ENCODE measurements at regions not wholly inside any gene's neighbourhood (a gene's known extent, or its start where the extent isn't known, plus 50 kb on each side); places are given as distances from the start of the nearest gene placed in this dataset.

- H3K36me3 ChIP-seq (ENCODE audit: control insufficient read depth, insufficient read depth, low read length), result no peaks in the 10 kb centered on the region
- no peaks in the 10 kb centered on the region for H3K4me1 ChIP-seq (ENCODE audit: control insufficient read depth, insufficient read depth, low read length)
These were observed 191.4 kb upstream of the LRIG1 start for GRCh38 chr3:66692042-66692765.

DNA sequence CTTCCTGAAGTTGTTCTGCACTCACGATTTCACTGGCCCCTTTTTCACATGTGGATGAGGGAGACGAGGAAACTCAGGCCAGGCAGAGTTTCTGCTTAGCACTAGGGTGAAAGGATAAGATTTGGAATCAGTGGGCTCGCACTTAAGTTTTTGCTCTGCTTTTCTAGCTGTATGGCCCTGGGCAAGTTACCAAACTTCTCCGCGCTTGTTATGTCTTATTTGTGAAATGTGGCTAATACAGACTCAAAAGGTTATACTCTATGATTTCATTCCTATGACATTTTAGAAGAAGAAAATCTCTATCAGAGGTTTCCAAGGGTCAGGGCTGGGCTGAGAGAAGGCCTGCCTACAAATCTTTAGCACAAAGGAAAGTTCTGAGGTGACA, 191.9 kb upstream of the LRIG1 start:
- no peak overlapping the region for H3K9ac ChIP-seq (ENCODE audit: low read depth, low read length)
- H3K27me3 ChIP-seq (ENCODE audit: control insufficient read depth, insufficient read depth, low read length), result no peaks in the 10 kb centered on the region
- H3K4me1 ChIP-seq (ENCODE audit: control insufficient read depth, insufficient read depth, low read length), result no peaks in the 10 kb centered on the region
- no peak overlapping the region for H3K27ac ChIP-seq (ENCODE audit: low read depth, low read length)
- H3K4me3 ChIP-seq (ENCODE audit: low read depth, low read length), result no peak overlapping the region
- H3K9me3 ChIP-seq (ENCODE audit: control insufficient read depth, insufficient read depth, low read length), result no peaks in the 10 kb centered on the region
- no peaks in the 10 kb centered on the region for H3K36me3 ChIP-seq (ENCODE audit: control insufficient read depth, insufficient read depth, low read length)

More at GRCh38 chr3:66692042-66692765, 191.4 kb upstream of the LRIG1 start:
- H3K27me3 ChIP-seq (ENCODE audit: control insufficient read depth, insufficient read depth, low read length), result no peaks in the 10 kb centered on the region
- H3K4me3 ChIP-seq (ENCODE audit: low read depth, low read length), result no peak overlapping the region
- no peak overlapping the region for H3K27ac ChIP-seq (ENCODE audit: low read depth, low read length)
- no peaks in the 10 kb centered on the region for H3K9me3 ChIP-seq (ENCODE audit: control insufficient read depth, insufficient read depth, low read length)
- no peak overlapping the region for H3K9ac ChIP-seq (ENCODE audit: low read depth, low read length)

DNA sequence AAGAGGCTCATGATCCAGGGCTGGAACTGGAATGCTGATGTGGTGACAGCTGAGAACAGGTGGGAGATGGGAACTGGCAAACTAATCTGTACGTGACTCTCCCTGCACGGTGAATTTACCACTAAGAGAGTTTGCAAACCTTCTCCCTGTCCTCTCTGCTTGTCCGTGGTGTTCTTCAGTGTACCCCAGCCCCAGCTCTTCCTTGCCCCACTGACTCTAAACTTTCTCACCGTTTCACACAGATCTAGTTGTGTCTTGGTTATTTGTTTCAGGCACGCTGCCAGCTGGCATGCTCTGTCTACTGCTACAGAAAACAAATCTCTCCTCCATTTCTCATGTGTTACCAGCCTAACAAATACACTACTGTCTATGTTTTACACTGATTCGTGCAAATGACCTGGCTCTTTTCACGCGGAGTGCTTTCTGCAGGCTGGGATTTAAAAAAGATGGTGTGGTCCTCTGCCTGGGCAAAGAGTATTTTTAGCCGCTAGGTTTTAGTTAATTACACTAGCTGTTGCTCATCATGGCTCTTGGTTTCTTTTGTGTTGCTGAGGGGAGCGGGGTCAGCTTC, 192.7 kb upstream of the LRIG1 start:
- H3K27me3 ChIP-seq (ENCODE audit: control insufficient read depth, insufficient read depth, low read length), result no peaks in the 10 kb centered on the region
- H3K4me3 ChIP-seq (ENCODE audit: low read depth, low read length), result no peak overlapping the region
- no peak overlapping the region for H3K9ac ChIP-seq (ENCODE audit: low read depth, low read length)
- H3K9me3 ChIP-seq (ENCODE audit: control insufficient read depth, insufficient read depth, low read length), result no peaks in the 10 kb centered on the region
- H3K27ac ChIP-seq (ENCODE audit: low read depth, low read length), result no peak overlapping the region
- no peaks in the 10 kb centered on the region for H3K36me3 ChIP-seq (ENCODE audit: control insufficient read depth, insufficient read depth, low read length)
- H3K4me1 ChIP-seq (ENCODE audit: control insufficient read depth, insufficient read depth, low read length), result no peaks in the 10 kb centered on the region

- H3K4me1 ChIP-seq (ENCODE audit: control insufficient read depth, insufficient read depth, low read length), result no peaks in the 10 kb centered on the region
- no peak overlapping the region for H3K4me3 ChIP-seq (ENCODE audit: low read depth, low read length)
- no peaks in the 10 kb centered on the region for H3K9me3 ChIP-seq (ENCODE audit: control insufficient read depth, insufficient read depth, low read length)
- no peak overlapping the region for H3K27ac ChIP-seq (ENCODE audit: low read depth, low read length)
- H3K27me3 ChIP-seq (ENCODE audit: control insufficient read depth, insufficient read depth, low read length), result no peaks in the 10 kb centered on the region
- no peak overlapping the region for H3K9ac ChIP-seq (ENCODE audit: low read depth, low read length)
- H3K36me3 ChIP-seq (ENCODE audit: control insufficient read depth, insufficient read depth, low read length), result no peaks in the 10 kb centered on the region
These were observed 201.3 kb upstream of the LRIG1 start for GRCh38 chr3:66702126-66702525.

DNA sequence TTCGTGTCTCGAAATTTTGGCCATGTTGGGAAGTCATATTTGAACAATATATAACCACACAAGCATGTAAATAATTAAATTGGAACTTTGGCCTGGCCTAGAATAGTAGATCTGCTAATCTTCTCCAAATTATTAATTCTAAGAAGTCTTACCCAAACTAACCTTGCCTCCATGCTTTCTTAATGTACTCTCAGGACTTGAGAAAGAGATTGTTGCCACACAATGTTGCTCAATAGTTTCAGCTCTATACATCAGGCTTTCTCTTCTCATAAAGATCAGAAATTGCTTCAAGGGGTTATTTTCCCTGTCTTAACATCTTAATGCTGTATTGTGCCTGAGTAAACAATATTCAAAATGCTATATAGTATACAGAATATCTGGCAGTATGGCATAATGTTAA, 202.7 kb upstream of the LRIG1 start:
- Histone ChIP-seq H3K27ac (ENCODE audit: low read depth, low read length) (no peak overlapping the region), H3K9me3 (ENCODE audit: control insufficient read depth, insufficient read depth, low read length) (no peaks in the 10 kb centered on the region), H3K4me3 (ENCODE audit: low read depth, low read length) (no peak overlapping the region), H3K27me3 (ENCODE audit: control insufficient read depth, insufficient read depth, low read length) (no peaks in the 10 kb centered on the region), H3K4me1 (ENCODE audit: control insufficient read depth, insufficient read depth, low read length) (no peaks in the 10 kb centered on the region), H3K9ac (ENCODE audit: low read depth, low read length) (no peak overlapping the region), H3K36me3 (ENCODE audit: control insufficient read depth, insufficient read depth, low read length) (no peaks in the 10 kb centered on the region)

DNA sequence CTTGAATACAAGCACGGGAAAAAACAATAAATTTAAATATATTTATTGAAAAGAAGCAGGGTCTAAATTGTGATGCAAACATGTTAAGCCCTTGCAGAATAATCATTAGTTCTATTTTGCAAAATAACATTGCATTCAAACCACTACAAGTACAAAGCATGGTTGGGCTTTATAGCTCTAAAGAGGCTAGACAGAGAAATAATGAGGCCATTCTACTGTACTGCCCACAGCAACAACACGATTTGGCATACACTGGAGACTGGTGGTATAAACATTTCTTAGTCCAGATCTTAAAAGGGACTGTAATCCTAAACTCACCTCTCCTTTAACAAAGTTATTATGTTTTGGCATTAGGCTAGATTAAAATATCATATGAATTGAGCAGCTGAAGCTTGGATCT, 204.3 kb upstream of the LRIG1 start:
- H3K9me3 ChIP-seq (ENCODE audit: control insufficient read depth, insufficient read depth, low read length), result no peaks in the 10 kb centered on the region

GRCh38 chr3:66706890-66707289, 206.1 kb upstream of the LRIG1 start:
- Histone ChIP-seq H3K27me3 (ENCODE audit: control insufficient read depth, insufficient read depth, low read length) (no peaks in the 10 kb centered on the region), H3K27ac (ENCODE audit: low read depth, low read length) (no peak overlapping the region), H3K9me3 (ENCODE audit: control insufficient read depth, insufficient read depth, low read length) (no peaks in the 10 kb centered on the region), H3K9ac (ENCODE audit: low read depth, low read length) (no peak overlapping the region), H3K4me3 (ENCODE audit: low read depth, low read length) (no peak overlapping the region), H3K36me3 (ENCODE audit: control insufficient read depth, insufficient read depth, low read length) (no peaks in the 10 kb centered on the region), H3K4me1 (ENCODE audit: control insufficient read depth, insufficient read depth, low read length) (no peaks in the 10 kb centered on the region)

More for the DNA sequence above, 204.3 kb upstream of the LRIG1 start:
- H3K4me3 ChIP-seq (ENCODE audit: low read depth, low read length), result no peak overlapping the region
- no peak overlapping the region for H3K27ac ChIP-seq (ENCODE audit: low read depth, low read length)
- H3K27me3 ChIP-seq (ENCODE audit: control insufficient read depth, insufficient read depth, low read length), result no peaks in the 10 kb centered on the region
- no peaks in the 10 kb centered on the region for H3K36me3 ChIP-seq (ENCODE audit: control insufficient read depth, insufficient read depth, low read length)
- H3K4me1 ChIP-seq (ENCODE audit: control insufficient read depth, insufficient read depth, low read length), result no peaks in the 10 kb centered on the region
- no peak overlapping the region for H3K9ac ChIP-seq (ENCODE audit: low read depth, low read length)

- peaks cover 8% of the 10 kb centered on the region for H3K4me1 ChIP-seq (ENCODE audit: control insufficient read depth, insufficient read depth, low read length)
These were observed 208.7 kb upstream of the LRIG1 start for GRCh38 chr3:66709532-66709931.

GRCh38 chr3:66712210-66712609, 211.4 kb upstream of the LRIG1 start:
- Histone ChIP-seq H3K4me3 (ENCODE audit: low read depth, low read length) (peak overlapping the region; percentile 19; the same call in 1 of the 2 replicates), H3K27ac (ENCODE audit: low read depth, low read length) (no peak overlapping the region), H3K9ac (ENCODE audit: low read depth, low read length) (no peak overlapping the region), H3K36me3 (ENCODE audit: control insufficient read depth, insufficient read depth, low read length) (no peaks in the 10 kb centered on the region), H3K27me3 (ENCODE audit: control insufficient read depth, insufficient read depth, low read length) (no peaks in the 10 kb centered on the region), H3K4me1 (ENCODE audit: control insufficient read depth, insufficient read depth, low read length) (peaks cover 8% of the 10 kb centered on the region), H3K9me3 (ENCODE audit: control insufficient read depth, insufficient read depth, low read length) (no peaks in the 10 kb centered on the region)

More at GRCh38 chr3:66709532-66709931, 208.7 kb upstream of the LRIG1 start:
- H3K9me3 ChIP-seq (ENCODE audit: control insufficient read depth, insufficient read depth, low read length), result no peaks in the 10 kb centered on the region
- no peak overlapping the region for H3K9ac ChIP-seq (ENCODE audit: low read depth, low read length)
- no peak overlapping the region for H3K4me3 ChIP-seq (ENCODE audit: low read depth, low read length)
- H3K36me3 ChIP-seq (ENCODE audit: control insufficient read depth, insufficient read depth, low read length), result no peaks in the 10 kb centered on the region
- H3K27me3 ChIP-seq (ENCODE audit: control insufficient read depth, insufficient read depth, low read length), result no peaks in the 10 kb centered on the region
- no peak overlapping the region for H3K27ac ChIP-seq (ENCODE audit: low read depth, low read length)

DNA sequence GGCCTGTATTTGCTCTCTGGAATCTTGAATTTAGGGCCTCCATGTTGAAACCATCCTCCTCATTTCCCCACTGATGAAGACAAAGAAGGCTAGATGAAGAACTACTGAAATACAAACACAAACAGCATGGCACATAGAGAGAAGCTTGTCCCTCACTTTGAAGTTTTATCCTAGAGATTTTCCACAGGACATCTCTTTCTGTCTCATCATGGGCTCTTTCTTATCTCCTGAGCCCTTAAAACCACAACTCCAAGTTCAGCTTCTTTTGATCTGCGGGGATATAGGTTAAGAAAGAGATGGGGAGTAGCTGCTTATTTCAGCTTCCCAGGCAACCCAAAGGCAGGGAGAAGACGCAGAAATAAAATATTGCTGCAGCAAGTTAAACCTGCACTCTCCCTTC, 213.1 kb upstream of the LRIG1 start:
- no peaks in the 10 kb centered on the region for H3K9me3 ChIP-seq (ENCODE audit: control insufficient read depth, insufficient read depth, low read length)

GRCh38 chr3:66715806-66716205, 215.0 kb upstream of the LRIG1 start:
- H3K27me3 ChIP-seq (ENCODE audit: control insufficient read depth, insufficient read depth, low read length), result no peaks in the 10 kb centered on the region
- H3K36me3 ChIP-seq (ENCODE audit: control insufficient read depth, insufficient read depth, low read length), result no peaks in the 10 kb centered on the region

More for the DNA sequence above, 213.1 kb upstream of the LRIG1 start:
- peaks cover 8% of the 10 kb centered on the region for H3K4me1 ChIP-seq (ENCODE audit: control insufficient read depth, insufficient read depth, low read length)
- H3K4me3 ChIP-seq (ENCODE audit: low read depth, low read length), result no peak overlapping the region
- no peaks in the 10 kb centered on the region for H3K27me3 ChIP-seq (ENCODE audit: control insufficient read depth, insufficient read depth, low read length)
- H3K36me3 ChIP-seq (ENCODE audit: control insufficient read depth, insufficient read depth, low read length), result no peaks in the 10 kb centered on the region
- no peak overlapping the region for H3K27ac ChIP-seq (ENCODE audit: low read depth, low read length)
- no peak overlapping the region for H3K9ac ChIP-seq (ENCODE audit: low read depth, low read length)

More at GRCh38 chr3:66715806-66716205, 215.0 kb upstream of the LRIG1 start:
- Histone ChIP-seq H3K4me3 (ENCODE audit: low read depth, low read length) (no peak overlapping the region), H3K9ac (ENCODE audit: low read depth, low read length) (no peak overlapping the region), H3K27ac (ENCODE audit: low read depth, low read length) (no peak overlapping the region), H3K9me3 (ENCODE audit: control insufficient read depth, insufficient read depth, low read length) (no peaks in the 10 kb centered on the region), H3K4me1 (ENCODE audit: control insufficient read depth, insufficient read depth, low read length) (peaks cover 12% of the 10 kb centered on the region)

Data from HUES48 (cell line).